ENCODE measurements at regions not wholly inside any gene's neighbourhood (a gene's known extent, or its start where the extent isn't known, plus 50 kb on each side); places are given as distances from the start of the nearest gene placed in this dataset.
A peak's percentile ranks its signal among the peaks of the same experiment; 100 is the strongest.
"Not testable (repeated sequence)": the region's sequence is repeated elsewhere in the genome, so short reads cannot be mapped to it uniquely, and the experiment has no call there.

DNA sequence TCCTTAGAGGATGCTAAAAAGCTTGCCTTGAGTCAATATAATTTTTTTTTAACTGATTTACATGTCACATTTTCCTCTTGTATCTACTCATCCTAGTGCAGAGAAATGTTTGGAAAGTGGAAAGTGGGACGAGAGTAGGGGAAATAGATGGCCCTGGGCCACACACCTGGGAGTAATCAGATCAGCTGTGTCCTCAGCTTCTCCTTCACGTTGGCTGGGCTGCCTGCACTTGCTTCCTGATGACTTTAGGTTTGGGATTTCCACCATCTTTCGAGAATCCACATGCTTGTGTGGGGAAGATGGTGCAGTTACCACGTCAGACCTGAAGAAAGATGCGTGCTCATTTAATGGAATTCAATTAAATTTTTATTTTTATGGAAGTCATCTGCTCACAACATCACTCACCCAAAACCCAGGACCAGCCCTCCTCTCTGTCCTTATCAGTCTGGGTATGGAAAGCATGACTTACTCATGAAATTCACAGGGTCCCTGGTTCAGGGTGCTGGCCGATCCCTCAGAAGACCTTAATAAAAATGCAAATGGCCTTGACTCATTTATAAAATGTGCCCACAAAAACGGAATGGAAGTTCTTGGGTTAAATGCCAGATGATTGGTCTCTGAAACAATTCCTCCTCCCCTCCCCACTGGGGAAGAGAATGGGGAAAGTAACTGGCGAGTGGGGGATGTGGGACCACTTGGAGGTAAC lies 74.5 kb upstream of the TIAM2 start:
- intact Hi-C loops (cut with DNase I), result no loop called here
- DNase-seq, result no peak

DNA sequence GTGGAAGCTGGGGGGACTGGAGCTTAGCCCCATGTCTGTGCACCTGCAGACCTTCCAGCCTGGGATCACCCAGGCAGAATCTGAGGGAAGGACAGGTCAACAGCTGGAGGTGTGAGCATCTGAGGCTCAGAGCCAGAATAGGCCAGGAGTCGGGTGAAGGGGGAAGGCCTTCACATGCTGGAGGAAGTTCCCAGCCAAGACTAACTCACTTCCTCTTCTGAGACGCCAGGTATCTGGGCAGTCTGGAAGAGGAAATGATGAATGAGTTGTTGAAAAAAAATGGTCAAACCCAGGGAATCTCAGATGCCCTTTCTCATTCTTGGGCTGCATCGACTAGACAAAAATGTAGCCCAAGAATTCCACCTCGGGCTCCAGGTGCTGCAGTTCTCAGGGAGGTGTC lies 73.6 kb upstream of the TIAM2 start:
- DNase-seq, result no peak
- intact Hi-C loops (cut with DNase I), result no loop called here

DNA sequence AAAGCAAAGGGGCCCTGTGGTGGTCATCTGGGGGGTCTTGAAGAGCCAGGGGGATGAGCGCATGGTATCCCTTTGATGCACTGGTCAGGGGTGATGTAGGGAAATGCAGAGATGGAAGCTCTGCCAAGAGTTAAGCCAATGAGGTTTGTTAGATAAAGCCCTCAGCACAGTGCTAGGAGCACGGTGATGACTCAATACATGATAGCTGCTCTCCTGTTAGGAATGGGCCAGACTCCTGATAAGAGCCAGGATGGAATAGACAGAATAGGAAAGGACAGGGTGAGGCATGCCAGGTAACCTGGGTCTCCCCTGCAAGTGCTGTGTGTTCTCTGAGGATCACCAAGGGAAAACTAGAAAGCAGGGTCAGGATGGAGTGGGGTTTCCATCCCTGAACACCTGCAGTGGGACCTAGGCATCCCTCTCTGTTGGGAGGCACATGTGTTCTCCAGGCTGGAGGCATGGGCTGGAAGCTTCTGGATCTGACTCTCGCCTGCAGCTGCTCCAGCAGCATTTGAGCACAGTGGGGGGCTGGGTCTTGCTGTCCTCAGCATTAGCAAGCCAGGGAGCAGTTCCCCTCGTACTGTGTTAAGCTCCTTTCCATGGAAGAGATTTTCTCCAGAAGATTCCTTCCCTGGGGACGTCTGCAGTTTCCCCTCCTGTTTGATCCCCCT lies 71.8 kb upstream of the TIAM2 start:
- intact Hi-C loops (cut with DNase I), result no loop called here
- DNase-seq, result no peak

DNA sequence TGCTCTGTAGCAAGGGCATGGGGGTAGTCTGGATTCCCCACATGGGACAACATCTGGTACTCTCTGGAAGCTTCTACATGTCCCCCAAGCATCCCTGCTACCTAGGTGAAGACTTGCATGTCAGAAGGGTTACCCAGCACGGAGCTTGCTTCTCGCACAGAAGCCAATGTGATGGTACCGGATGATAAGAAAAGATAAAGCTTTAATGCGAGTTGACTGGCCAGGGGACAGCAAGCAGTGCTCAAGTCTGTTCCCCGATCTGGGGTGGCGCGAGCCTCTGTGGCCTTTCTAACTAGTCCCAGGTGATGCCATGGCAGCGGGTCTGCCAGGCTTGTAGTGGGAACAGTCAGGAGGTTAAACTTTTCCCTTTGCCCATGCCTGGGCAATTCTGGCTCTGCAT lies 70.0 kb upstream of the TIAM2 start:
- DNase-seq, result no peak
- intact Hi-C loops (cut with DNase I), result no loop called here

DNA sequence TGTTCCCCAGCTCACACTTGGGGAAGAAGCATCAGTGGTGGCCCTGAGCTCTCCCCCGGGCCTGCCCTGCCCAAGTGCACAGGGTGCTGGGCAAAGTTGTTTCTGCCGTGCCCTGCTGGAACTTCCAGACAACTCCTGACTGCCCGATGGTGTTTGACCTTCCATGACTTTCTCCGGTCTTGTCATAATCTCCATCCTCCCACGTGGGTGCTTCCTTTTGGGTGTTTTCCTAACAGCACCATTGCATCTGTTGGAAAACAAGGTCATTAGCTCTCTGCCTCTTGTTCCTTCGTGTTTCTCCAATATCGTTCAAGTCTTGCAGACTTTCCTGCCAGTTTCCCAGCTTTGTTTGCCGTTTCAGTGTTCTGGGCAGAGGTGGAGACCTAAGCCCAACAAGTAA lies 68.7 kb upstream of the TIAM2 start:
- DNase-seq, result no peak
- intact Hi-C loops (cut with DNase I), result no loop called here

DNA sequence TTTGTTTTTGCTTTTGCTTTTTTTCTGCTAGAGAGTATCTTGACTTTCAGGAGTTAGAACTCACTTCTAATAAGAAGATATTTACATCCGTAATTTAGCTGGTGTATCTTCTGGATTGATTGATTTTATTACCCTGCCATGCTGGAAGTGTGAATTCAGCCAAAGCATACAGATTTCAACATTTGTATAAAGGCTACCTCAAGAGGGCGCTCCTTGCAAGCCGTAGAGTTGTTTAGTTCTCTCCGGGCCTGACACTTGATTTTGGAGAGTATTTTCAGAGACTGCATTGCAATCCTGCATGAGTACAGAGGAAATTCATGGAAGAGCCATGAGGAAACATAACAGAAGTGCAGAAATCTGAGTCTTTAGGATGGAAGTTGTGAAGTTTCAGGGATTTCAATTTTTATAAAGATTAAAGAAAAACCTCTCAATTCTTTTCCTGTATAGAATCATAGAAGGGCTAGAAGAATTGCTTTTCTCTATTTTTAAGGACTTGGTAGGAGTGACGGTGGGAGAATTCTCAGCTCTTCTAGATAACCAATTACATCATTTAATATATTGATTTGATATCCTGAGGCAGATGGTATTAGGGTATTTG lies 66.7 kb upstream of the TIAM2 start:
- intact Hi-C loops (cut with DNase I), result loop anchor here (1.0 kb wide), 2 partner anchors 246 to 320 kb away; no protein-coding TSS in a partner anchor
- DNase-seq, result peak in 5 of 10 donors; percentile 33 to 65 (median 57)

DNA sequence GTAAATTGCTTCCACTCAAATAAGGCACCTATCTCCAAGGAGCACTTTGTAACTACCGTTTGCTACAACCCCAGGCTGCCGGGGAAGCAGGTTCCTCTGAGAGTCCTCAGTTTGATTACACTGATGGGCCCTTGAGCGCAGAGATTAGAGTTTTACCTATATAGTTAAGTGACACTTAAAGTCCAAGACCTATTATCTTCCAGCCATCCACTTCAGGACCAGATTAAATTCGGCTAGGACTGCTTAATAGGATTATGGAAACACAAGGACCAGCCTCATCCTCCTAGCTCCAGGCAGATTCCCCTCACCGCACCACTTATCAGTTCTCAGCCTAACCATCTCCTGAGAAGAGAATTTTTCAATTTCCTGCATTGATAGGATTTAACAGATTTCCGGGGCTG lies 64.7 kb upstream of the TIAM2 start:
- intact Hi-C loops (cut with DNase I), result no loop called here

DNA sequence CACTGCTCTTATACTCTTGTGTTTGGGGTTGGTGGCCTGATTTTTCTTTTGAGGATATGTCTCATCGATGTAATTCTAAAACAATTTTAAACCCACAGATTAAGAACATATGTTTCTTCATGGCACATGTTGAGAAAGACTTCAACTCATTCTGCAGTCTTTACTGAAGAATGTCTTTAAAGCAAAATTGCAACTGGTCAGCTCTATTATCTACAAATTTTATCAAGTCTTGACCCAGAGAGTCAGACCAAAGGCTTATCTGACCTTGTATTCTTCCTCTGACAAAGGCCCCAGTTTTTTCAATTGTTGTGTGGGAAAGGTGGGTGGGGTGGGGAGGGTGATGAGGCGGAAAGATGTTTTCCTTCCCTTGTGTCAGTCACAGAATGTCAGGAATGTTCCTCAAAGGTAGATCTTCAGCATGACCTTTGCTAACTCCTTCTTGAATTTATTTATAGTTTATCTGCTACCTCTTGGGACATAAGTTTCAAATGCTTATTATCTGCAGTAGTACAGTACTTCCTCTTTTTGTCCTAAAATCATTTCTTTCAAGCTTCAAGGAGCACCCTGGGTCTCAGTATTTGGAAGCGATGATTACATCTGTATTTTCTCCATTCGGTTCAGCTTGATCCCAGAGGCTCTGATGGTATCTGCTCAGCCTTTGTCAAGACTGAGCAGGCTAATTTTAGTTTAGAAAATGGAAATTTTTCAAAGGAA lies 63.2 kb upstream of the TIAM2 start:
- intact Hi-C loops (cut with DNase I), result no loop called here
- no peak for DNase-seq

More for the DNA sequence above, 64.7 kb upstream of the TIAM2 start:
- DNase-seq, result no peak

DNA sequence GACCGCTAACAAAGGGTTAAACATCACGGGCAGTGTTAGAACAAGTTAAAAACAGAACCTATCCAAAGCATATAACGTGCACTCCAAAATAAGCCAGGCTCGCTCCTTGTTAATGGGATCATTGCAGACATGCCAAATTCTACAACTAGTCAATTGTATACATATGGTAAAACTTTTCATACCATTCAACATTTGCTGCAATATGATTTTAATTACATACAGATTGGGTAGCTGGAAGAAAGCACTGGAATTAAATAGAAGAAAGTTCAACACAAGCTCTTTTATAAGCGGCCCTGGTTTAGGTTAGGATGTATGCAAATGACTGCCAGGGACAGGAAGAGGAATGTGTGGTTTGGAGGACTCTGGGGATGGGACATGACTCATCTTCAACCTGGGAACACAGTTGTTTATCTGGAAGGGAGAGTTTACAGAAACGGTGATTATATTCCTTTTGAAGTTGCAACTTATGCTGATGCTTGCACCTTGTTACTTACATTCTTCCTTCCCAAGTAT lies 62.5 kb upstream of the TIAM2 start:
- no peak for DNase-seq
- intact Hi-C loops (cut with DNase I), result no loop called here

DNA sequence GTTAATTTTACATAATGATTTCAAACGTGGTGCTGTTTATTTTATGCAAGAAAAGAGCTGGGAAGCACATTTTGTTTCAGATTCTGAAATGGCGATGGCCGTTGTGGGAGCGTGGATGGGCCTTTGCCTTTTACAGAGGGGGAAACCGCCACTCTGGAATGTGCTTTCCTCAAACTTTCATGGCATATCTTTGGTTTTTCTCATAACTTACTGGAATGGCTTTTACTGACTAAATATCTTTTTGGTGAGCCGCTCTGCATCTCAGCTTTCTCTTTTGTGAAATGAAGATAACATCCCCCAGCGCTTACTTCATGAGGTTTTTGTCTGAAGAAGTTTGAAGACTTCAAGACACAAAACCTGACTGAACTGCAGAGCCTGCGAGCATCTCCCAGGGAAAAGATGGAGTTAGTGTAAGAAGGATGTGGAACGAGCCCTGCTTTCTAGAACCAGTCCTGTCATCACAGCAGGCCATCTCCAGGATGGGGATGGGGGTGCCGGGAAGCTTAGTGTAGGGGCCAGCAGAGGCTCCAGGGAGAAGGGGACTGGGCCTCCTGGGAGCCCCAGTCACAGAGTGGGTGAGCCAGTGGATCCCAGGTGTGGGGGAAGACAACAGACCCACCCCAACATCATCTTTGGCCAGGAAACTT lies 61.8 kb upstream of the TIAM2 start:
- intact Hi-C loops (cut with DNase I), result no loop called here
- no peak for DNase-seq

DNA sequence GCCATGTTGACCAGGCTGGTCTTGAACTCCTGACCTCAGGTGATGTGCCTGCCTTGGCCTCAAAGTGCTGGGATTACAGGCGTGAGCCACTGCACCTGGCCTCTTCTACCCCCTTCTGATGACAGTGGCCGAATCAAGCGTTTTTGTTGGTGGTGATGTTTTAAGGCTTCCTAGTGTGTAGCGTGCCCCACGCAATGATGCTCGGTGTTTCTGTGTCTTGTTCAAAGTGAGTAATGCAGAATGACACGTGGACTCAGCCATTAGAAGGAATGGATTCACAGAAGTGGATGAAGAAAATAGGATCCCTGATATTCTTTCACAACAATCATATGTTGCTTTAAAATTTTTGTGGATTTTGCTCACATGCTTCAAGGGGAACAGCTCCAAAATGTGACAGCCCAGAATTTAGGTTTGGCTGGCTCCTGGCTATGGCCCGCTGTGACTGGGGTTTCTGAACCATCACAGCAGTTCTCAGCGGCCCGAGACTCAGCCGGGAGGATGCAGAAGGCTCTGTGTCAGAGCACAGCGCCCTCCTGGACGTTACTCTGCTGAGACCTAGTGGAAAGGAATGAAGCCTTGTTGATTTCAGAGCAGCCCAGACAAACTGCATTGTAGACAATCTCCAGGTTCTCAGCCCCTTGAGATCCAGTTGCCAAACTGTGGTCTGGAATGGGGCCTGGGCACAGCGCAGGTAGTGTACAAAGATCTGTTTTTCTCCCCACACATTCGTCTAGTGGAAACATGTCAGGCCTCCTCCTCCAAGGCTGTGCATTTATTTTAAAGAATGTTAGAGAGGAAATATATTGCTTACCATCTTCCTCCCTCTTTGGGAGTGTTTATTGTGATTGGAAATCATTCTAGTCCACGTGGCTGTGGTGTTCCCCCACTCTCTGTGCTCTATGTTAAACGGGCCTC lies 57.6 kb upstream of the TIAM2 start:
- no peak for DNase-seq
- intact Hi-C loops (cut with DNase I), result no loop called here

DNA sequence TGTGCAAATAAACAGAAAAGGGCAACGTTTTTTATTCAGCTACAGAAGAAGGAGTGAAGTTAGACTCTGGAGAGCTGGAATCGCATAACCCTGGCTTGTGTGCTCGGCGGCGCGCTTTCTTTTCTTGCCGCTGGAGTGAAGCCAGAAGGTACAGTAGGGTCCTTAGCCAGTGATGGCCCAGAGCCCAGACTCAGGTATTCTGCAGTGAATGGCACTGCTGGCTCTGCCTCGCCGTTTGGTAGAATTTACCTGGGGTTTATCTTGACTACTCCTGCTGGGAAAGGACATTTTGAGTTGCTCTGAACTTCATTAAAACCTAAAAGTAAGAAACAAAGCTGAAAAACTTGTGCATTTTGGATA lies 56.9 kb upstream of the TIAM2 start:
- intact Hi-C loops (cut with DNase I), result no loop called here
- no peak for DNase-seq

DNA sequence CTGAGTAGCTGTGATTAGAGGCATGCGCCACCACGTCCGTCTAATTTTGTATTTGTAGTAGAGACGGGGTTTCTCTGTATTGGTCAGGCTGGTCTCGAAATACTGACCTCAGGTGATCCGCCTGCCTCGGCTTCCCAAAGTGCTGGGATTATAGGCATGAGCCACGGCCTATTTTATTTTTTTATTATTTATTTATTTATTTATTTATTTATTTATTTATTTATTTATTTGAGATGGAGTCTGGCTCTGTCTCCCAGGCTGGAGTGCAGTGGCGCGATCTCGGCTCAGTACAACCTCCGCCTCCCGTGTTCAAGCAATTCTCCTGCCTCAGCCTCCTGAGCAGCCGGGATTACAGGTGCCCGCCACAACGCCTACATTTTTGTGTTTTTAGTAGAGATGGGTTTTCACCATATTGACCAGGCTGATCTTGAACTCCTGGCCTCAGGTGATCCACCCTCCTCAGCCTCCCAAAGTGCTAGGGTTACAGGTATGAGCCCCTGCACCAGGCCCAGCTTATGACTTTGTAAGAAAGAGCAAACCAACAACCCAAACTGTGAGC lies 56.3 kb upstream of the TIAM2 start:
- DNase-seq; intact Hi-C loops (cut with DNase I): not testable (repeated sequence)

DNA sequence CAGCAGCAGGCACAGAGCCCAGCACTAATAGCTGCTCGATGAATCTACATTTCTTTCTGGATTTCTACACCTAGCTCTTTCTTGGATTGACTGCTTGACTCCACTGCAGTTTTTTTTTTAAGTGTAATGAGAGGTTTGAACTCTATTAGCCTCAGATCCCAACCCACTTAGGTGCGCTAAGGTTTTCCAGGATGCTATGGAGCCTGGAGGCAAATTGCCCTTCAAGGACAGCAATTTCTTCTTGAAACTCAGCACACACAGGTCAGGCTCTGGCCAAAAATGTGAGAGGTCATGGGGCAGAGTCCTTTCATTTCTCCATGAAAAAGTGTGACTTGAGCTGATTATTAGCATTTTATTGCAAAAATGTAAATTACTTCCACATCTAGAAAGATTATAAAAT lies 52.3 kb upstream of the TIAM2 start:
- intact Hi-C loops (cut with DNase I), result no loop called here
- peak in 1 of 10 donors; percentile 0 for DNase-seq

DNA sequence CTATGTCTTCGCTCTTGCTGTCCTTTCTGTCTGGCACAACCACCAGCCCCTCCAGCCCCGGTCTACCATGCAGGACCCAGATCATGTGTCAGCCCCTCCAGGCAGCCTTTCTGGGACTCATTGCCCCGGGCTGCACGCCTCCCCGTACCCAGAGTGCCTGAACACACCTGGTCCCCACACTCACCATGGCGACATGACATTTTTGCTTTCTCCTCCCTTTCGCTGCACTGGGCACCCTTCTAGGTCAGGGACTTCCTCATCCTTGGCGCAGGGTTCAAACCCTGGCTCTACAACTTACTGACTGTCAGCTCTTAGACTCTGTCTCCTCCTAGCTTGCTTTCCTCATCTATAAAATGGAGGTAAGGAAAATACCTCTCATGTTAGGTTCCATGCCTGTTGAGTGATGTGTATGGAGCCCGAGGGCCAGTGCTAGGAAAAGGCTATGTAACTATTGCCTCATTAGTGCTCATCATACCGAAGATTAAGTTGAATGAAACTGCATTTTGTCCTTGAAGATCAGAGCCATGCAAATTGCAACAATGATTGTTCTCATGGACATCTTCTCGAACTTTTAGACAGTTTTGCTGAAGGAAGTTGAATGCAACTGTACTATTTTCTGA lies 49.7 kb upstream of the TIAM2 start:
- DNase-seq, result peak in 1 of 10 donors; percentile 14
- intact Hi-C loops (cut with DNase I), result no loop called here
